Gastrocnemius medialis (tissue), 4 donors: ENCODE measurements at regions not wholly inside any gene's neighbourhood (a gene's known extent, or its start where the extent isn't known, plus 50 kb on each side); places are given as distances from the start of the nearest gene placed in this dataset.

Experiments
- POLR2A ChIP-seq, 2 donors: fragments of 450-650 bp; IDR thresholded peaks; one replicate each; pipeline ENCODE4 v1.6.1; 2017; ENCODE audit warnings: antibody characterized with exemption in 2 of 2, mild to moderate bottlenecking in 2 of 2, moderate library complexity in 2 of 2
- TF ChIP-seq, protein P1 (sequence below), 5 experiments: fragments of 450-650 bp in 3 of 5; fragments of 200-600 bp in 2 of 5; sonication (generic) in 2 of 5; IDR thresholded peaks in 4 of 5; conservative IDR thresholded peaks in 1 of 5; 1 replicate in 4 of 5; 2 replicates in 1 of 5; pipeline ENCODE4 v1.5.1; 2016 to 2019; ENCODE audit warnings: antibody characterized with exemption in 5 of 5, mild to moderate bottlenecking in 3 of 5, moderate library complexity in 3 of 5

DNA sequence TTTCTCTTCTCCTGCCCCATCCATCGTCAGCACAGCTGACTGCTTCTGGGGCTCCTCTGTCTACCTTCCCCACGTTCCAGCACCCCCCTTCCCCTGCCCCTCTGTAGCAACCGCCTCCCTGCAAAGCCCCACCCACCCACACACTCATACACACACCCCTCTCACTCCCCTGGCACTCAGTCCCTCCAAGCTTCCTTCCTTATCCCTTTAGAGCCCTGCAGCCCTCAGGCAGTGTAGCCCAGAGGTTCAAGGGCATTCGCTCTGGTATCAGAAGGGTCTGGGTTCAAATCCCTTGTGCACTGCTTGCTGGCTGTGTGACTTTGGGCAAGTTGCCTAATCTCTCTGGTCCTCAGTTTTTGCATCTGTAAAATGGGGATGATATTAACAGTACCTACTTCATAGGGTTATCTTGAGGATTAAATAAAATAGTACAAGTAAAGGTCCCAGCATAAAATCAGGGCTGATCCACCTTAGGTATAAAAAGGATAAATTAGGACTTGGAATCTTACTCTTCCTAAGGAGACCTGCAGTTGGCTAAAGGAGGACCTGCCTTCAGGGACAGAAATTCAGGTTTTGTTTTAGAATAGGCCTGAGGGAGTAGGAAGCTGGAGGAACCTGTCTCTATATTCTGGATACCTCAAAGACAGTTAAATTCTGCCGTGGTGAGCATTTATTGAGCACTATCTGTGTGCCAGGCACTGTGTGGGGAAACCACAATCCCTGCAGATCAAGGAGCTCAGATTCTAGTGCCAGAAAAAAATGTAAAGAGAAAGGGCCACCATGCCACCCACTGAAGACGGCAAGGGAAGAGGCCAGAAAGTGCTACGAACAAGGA is 94.1 kb downstream of the SNX5 start:
- TF ChIP-seq, protein P1, sequence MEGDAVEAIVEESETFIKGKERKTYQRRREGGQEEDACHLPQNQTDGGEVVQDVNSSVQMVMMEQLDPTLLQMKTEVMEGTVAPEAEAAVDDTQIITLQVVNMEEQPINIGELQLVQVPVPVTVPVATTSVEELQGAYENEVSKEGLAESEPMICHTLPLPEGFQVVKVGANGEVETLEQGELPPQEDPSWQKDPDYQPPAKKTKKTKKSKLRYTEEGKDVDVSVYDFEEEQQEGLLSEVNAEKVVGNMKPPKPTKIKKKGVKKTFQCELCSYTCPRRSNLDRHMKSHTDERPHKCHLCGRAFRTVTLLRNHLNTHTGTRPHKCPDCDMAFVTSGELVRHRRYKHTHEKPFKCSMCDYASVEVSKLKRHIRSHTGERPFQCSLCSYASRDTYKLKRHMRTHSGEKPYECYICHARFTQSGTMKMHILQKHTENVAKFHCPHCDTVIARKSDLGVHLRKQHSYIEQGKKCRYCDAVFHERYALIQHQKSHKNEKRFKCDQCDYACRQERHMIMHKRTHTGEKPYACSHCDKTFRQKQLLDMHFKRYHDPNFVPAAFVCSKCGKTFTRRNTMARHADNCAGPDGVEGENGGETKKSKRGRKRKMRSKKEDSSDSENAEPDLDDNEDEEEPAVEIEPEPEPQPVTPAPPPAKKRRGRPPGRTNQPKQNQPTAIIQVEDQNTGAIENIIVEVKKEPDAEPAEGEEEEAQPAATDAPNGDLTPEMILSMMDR (IDR thresholded peaks at IDR 0.05 in 4 of 5, conservative IDR thresholded peaks at IDR 0.05 in 1 of 5): no peak
- TF ChIP-seq POLR2A (IDR thresholded peaks at IDR 0.05): no peak
